DMS153 treated with DMSO at 0.1 percent for 48 hours (cell line): ENCODE measurements at regions not wholly inside any gene's neighbourhood (a gene's known extent, or its start where the extent isn't known, plus 50 kb on each side); places are given as distances from the start of the nearest gene placed in this dataset.
"Not testable (repeated sequence)": the region's sequence is repeated elsewhere in the genome, so short reads cannot be mapped to it uniquely, and the experiment has no call there.

Experiments
- DNase-seq: peaks from one replicate; lab custom pipeline; 2025; ENCODE audit not compliant: unreplicated experiment; lab: John Stamatoyannopoulos, UW

DNA sequence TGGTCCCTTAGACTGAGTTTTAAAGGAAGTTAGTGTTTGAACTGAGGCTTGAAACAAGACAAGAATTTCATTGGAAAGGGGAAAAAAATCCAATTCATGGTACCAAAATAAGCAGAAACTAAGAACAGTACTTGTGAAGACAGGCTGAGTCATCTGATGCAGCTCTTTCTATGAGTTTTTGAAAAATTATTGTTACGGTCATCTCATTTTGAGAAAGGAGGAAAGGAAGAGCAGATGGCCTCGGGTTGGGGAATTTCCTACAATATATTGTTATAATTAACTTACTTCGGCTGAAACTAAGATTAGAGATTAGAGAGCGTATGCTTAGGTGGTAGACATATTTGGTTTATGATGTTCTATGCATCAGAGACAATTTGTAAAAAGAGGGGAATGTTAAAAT lies 2164.8 kb upstream of the AGA start:
- DNase-seq, result no peak

DNA sequence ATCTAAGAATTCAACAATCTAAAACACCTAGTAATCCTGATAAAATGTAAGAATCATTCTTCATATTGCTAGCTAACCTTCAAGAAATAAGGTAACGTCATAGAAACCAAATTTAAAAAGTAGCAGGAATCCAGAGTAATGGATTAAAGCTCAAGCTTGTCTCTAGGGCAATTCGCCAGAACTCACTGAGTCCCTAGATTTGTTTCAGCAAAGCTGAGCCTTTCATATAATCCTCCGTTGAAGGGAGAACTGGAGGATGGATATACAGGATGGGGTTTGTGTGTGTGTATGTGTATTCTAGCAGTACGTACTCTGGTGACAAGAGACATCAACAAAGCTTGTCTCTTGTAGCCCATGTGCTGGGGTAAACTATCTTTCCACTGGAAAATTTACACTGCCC lies 2173.5 kb upstream of the AGA start:
- DNase-seq, result no peak

DNA sequence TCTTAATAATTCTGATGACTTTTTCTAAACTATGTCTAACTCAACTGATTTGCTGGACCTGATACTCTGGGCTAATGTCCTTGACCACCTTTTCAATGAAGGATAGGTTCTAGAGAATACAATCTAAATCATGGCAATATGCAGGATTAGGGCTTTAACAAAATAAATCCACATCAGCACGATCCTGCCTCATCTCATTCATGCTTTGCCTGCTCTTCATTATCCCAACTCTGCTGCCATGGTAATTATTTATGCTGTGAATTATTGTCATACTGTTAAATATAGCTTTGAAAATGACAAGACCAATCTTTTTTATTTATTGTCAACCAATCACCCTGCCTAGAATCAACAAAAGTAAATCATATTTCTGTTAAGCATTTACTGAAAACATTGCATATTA lies 2176.7 kb upstream of the AGA start:
- no peak for DNase-seq

DNA sequence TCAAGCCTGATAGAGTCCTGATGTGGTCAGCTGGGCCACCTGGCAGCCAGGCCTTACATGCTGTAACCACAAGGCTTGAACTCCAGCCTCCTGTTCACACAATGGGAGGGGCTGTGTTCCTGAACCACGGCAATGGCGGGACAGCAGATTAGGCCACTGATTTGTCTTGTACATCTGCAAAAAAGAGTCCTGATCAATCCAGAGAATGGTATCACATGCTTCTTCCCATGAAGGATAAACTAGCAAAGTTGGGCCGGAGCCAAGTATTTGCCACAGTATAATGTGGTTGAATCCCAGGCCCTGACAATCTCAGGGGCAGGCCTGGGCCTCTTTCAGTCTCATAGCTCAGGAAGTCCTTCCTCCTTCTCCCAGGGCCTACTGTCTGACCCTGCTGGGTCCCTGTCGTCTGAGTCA lies 2182.5 kb upstream of the AGA start:
- no peak for DNase-seq

DNA sequence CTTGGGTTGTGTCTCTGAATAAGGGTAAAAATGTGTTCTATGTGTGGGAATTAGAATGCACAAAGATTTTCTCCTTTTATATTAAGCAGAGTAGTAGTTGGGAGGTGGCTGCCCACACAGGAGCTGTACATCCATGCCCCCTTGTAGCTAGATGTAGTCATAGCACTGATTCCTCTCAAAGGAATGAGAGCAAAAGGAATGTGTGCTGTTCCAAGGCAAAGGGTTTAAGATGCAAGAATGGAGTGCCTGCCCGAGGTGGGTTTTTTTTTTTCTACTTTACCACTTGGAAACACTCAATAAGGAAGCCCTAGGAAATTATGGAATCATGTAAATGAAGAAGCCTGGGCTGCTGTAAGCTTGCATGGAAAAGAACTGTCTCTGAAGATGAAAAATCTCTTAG lies 2183.2 kb upstream of the AGA start:
- DNase-seq, result no peak

DNA sequence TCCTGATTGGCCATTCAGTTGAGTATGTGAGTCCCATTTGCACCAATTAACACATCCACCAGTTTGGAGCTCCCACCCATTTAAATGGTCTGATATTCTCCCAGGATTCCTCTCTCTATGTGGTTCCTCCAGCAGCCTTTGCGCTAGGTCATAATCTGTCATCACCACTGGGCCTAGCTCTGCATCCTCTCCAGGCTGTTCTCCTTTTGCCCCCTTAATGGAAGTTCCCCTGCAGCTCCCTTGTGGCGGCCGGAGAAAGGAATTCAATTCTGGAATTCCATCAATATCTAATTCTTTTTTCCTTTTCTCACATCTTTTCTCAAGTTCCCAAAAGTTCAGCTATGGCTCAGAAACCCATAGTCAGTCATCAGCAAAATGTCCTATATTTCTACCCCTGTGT lies 2184.4 kb upstream of the AGA start:
- DNase-seq, result no peak

DNA sequence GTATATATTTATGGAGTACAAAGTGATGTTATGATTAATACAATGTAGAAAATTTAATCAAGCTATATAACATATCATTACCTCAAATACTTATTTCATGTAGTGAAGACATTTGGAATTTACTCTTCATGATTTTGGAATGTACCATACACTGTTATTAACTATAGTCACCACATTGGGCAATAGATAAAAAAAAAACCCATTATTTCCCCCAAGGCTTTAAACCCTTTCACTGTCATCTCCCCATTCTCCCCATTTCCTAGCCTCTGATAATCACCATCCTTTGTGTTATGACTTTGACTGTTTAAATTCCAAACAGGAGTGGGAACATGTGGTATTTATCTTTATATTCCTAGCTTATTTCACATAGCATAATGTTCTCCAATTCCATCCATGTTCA lies 2189.1 kb upstream of the AGA start:
- DNase-seq, result no peak

DNA sequence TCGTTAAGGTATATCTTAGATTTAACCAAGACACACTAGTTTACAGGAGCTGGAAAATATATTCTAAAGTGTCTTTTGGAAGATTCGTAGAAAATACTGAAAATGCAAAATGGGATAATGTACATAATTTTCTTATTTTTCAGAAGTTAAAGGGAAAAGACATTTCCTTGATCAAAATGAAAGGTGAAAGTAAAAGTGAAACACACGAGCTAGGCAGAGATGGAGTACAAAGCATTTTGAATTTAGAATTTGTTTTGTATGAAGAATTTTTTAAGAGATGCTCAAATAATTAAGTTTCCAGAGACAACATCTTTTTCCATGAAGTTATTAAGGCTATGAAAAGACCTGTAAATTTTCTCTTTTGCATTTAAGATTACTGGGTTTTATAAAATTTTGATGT lies 2192.6 kb upstream of the AGA start:
- DNase-seq, result no peak

DNA sequence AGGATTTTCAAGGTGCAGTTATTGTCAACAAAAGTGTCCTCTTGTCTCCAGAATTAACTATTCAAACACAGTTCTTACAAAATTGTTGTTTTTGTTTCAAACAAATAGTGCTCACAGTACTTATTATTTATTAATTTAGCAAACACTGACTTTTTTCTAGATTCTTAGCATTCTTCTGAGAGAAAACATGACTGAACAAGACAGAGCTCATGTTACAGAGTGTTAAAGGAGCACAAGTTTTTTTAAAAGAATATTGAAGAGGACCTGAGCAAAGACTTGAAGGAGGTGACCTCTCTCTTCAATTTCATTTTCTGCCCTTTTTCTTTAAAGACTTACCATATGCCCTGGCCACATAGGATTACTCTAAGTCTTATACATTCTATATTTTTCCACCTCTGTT lies 2220.3 kb upstream of the AGA start:
- DNase-seq, result no peak

DNA sequence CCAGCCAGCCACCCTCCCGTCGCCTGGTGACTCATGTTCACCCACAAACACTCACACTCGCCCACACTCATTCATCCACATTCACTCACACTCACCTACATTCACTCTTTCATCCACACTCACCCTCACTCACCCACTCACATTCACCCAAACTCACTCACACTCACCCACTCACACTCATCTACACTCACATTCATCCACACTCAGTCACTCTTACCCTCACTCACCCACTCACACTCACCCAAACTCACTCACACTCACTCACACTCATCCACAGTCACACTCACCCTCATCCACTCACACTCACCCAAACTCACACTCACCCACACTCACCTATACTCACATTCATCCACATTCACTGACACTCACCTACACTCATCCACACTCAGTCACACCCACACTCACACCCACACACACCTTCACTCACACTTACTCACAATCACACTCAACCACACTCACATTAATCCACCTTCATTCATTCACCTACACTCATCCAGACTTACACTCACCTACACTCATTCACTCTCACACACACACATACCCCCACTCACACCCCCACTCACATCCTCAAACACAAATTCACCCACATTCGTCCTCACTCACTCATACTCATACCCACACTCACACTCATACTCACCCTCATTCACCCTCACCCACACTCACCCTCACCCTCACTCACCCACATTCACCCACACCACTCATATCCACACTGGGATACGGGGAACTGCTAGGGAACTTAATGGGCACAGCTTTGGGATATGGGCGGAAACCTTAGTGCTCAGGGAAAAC lies 2221.6 kb upstream of the AGA start:
- no peak for DNase-seq

DNA sequence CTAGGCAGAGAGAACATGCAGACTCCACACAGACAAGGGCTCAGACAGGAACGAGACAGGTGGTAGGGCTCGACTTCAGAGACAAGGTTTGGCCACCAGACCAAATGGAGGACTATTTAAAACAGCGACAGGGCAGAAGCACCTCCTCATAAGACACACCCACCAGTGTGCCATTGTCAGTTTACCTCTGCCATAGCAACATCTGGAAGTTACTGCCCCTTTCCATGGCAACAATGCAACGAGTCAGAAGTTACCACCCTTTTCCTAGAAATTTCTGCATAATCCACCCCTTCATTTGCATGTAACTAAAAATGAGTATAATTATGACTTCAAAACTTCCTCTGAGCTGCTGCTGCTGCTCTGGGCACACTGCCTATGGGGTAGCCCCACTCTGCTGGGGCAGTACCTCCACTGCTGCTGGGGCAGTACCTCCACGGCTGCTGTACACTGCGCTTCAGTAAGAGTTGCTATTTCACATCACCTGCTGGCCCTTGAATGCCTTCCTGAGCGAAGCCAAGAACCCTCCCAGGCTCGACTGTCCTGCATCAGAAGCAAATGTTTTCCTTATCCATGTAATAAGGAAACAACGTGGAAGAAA lies 2222.3 kb upstream of the AGA start:
- no peak for DNase-seq

DNA sequence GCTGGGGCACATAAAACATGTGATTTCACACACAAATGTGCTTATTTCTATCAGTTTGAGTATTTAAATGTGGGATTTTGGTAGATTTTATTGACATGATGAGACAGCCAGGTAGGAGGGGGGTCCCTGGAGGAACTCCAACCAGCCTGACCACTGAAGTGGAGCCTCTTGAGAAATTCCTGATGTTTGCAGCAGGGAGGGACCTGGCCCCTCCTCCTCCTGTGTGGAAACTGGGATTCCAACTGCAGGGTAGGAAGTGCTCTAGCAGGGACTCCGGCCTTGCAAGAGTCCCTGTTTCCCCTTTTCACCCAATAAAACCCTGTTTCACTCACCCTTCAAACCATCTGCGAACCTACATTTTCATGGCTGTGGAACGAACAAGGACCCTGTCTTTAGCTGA lies 2224.0 kb upstream of the AGA start:
- no peak for DNase-seq

DNA sequence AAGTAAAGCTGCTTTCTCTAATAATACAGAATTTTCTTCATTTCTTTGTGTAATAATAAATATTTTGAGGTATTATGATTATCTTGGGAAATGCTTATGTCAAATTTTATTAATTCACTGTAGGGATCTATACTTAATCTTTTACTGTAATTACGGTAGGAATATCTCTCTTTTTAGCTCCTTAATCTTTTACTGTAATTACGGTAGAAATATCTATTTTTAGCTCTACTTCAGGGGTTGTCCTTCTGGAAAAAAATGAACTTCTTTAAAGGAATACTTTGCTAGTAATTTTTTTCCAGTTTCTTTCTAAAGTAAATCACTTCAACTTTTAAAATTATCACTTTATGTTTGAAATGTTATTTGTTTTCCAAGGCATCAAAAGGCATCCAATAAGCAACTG lies 2229.4 kb upstream of the AGA start:
- no peak for DNase-seq

DNA sequence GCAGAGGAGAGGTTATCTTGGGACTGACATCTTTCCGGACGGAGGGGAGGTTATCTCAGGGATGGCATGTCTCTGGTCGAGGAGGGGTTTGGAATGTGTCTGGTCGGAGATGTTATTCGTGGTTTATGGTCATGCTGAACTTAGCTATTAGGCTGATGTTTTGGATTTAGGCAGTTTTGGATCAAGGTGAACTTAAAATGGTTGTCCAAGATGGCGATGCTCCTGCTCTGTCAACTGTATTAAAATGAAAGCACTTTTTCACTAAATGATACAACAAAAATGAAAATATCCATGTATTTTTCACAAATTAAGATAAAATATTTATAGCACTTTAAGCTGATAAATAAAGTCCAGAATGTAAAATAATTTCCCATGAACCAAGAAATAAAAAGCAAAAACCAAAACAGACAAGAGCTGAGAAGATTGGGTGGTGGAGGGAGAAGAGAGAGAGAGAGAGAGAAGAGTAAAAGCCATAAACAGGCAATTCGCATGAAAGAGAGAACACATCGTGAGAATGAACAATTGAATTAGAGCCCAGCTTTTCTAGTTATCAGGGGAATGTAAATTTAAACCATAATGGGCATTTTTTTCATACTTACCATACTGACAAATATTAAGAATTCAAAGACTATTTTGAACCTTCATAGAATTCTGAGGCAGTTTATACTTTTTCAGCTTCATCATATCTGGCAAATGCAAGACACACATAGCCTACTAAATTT lies 2236.0 kb upstream of the AGA start:
- DNase-seq, result no peak

DNA sequence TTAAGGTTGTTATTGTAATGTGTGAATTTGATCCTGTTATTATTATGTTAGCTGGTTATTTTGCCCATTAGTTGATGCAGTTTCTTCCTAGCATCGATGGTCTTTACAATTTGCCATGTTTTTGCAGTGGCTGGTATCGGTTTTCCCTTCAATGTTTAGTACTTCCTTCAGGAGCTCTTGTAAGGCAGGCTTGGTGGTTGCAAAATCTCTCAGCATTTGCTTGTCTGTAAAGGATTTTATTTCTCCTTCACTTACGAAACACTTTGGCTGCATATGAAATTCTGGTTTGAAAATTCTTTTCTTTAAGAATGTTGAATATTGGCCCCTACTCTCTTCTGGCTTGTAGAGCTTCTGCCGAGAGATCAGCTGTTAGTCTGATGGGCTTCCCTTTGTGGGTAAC lies 2241.4 kb upstream of the AGA start:
- not testable (repeated sequence) for DNase-seq

DNA sequence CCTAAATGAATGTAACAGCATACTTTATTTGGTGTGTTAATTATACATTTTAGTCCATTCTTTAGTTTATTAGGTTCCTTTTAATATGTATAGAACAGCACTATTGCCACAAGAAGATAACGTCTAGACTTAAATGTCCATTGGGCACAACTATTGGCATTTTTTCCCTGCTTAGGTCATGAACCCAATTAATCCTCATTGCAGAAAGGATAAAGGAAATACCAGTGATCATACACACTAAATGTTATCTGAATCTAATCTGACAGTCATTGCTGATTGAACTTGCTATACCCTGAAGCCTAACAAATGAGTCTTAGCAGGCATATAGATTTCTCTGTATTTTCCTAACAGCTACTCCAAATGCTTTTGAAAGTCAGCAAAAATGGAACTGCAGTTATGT lies 2250.0 kb upstream of the AGA start:
- DNase-seq, result no peak

DNA sequence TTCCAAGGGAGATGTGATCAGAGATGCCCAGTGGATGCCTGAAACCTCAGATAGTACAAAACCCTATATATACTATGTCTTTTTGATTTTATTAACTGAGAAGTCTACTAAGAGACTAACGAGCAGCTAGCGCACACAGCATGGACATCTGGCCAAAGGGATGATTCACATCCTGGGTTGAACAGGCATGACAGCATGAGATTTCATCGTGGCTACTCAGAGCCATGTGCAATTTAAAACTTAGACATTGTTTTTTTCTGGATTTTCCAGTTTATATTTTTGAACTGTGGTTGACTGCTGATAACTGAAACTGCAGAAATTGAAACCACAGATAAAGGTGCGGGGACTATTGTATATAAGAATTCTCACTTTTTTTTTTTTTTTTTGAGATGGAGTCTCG lies 2252.9 kb upstream of the AGA start:
- DNase-seq, result no peak

DNA sequence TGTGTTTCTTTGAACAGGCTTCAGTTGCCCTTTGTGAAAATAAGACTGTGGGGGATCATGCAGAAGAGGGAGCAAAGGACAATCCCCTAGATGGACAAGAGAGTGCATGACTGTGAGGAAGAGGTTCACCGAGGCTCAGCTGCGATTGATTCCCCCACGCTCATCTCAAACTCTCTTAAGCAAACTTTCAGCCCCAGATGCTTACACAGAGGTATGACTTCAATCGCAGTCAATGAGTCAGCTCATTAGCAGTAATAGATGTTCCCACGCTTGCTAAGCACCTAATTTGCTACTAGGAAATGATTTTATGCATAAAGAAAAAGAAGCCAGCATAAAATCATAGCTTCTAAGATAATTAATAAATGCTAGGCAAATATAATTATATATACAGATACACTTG lies 2256.1 kb upstream of the AGA start:
- DNase-seq, result no peak

DNA sequence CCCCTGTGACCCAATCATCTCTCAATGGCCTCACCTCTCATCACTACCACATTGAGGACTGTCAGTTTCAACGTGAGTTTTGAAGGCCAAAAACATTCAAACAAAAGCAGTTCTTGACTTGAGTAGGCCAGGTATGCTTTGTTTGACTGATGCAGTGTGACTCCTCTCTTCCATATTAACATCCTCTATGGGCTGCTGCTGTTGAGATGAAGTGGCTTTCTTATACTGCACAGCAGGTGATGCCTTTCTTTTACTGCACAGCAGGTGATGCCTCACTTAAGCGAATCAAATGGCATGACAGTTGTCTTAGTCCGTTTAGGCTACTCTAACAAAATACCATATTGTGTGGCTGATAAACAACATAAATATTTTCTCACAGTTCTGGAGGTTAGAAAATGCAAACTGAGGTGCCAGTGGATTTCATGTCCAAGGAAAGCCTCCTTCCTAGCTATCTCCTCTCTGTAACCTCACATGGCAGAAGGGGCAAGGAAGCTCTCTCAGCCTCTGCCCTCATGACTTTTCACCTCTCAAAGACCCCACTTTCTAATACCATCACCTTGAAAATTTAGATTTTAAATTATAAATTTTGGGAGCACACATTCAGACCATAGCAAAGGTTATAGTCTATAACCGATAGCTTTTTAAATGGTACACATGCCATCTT lies 2267.9 kb upstream of the AGA start:
- DNase-seq, result peak; percentile 49

DNA sequence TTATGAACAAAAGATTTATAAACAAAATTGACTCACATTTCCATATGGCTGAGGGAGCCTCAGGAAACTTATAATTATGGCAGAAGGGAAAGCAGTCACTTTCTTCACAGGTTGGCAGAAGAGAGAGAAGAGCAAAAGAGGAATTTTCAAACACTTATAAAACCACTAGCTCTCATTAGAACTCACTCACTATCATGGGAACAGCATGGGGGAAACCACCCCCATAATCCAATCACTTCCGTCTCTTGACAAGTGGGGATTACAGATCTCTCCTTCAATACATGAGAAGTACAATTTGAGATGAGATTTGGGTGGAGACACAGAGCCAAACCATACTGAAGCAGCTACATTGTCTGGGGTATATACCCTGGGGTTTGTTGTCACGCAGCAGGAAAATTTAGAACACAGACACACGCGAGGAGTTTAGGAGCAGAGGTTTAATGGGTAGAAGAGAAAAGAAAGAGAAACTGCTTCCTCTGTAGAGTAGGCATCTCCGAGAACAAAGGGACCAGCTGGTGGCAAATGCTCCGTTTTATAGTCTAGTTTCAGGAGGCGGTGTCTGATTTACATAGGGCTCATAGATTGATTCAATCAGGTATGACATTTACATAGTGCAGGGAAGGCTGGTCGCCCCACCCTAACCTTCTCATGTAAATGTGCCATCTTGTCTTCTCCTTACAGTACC lies 2277.7 kb upstream of the AGA start:
- DNase-seq, result no peak

DNA sequence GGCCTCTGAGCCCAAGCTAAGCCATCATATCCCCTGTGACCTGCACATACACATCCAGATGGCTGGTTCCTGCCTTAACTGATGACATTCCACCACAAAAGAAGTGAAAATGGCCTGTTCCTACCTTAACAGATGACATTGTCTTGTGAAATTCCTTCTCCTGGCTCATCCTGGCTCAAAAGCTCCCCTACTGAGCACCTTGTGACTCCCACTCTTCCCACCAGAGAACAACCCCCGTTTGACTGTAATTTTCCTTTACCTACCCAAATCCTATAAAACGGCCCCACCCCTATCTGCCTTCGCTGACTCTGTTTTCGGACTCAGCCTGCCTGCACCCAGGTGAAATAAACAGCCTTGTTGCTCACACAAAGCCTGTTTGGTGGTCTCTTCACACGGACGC lies 2284.3 kb upstream of the AGA start:
- not testable (repeated sequence) for DNase-seq
